Endothelial cell of umbilical vein (primary cell): ENCODE measurements at regions not wholly inside any gene's neighbourhood (a gene's known extent, or its start where the extent isn't known, plus 50 kb on each side); places are given as distances from the start of the nearest gene placed in this dataset.

Source experiments
- BruUV-seq: library from RNA; stranded (reverse); fragments of 400-500 nt; replicated peaks from 2 replicates; lab custom pipeline; 2021; lab: Mats Ljungman, UMichigan
- CTCF ChIA-PET: fragments of 300-600, 350-600 bp; sonication (Branson Sonifier 250); formaldehyde crosslinking; loops from one replicate; lab custom pipeline; 2021; ENCODE audit warnings: antibody characterized with exemption, inconsistent platforms; lab: Charles Lee
- POLR2A ChIA-PET: fragments of 300-600, 350-600 bp; sonication (Branson Sonifier 250); formaldehyde crosslinking; loops from one replicate; lab custom pipeline; 2021; ENCODE audit warnings: antibody characterized with exemption, inconsistent platforms; lab: Charles Lee
- DNase-seq: peaks from one replicate; pipeline ENCODE4 v3.0.0-alpha.2; 2011; ENCODE audit warnings: low read depth, low spot score
- FAIRE-seq: peaks from 2 replicates; lab custom pipeline; 2011; peaks lifted over from hg19 to GRCh38; lab: Jason Lieb, UNC
- H2AFZ ChIP-seq: 2 replicates; pipeline ENCODE4 v1.6.0; 2012; ENCODE audit warnings: low read depth, low read length, control low read depth, inconsistent platforms
- H3K27ac ChIP-seq: 2 replicates; pipeline ENCODE4 v1.5.1; 2011; ENCODE audit warnings: low read depth, mild to moderate bottlenecking, control low read depth, low read length, moderate library complexity; ENCODE audit not compliant: insufficient read depth
- H3K27me3 ChIP-seq, 2 experiments: 2 replicates each; pipeline versions ENCODE4 v1.6.0 to v1.6.1; 2011; ENCODE audit warnings: low read length in 2 of 2, mixed read lengths in 1 of 2; ENCODE audit not compliant: control insufficient read depth in 2 of 2, insufficient read depth in 2 of 2
- H3K36me3 ChIP-seq, 2 experiments: 2 replicates in 1 of 2; 3 replicates in 1 of 2; pipeline ENCODE4 v1.5.1; 2011; ENCODE audit warnings: low read length in 2 of 2, mild to moderate bottlenecking in 1 of 2, moderate library complexity in 1 of 2; ENCODE audit not compliant: control insufficient read depth in 2 of 2, insufficient read depth in 2 of 2; ENCODE audit errors: extremely low read depth in 1 of 2
- H3K4me1 ChIP-seq: 3 replicates; pipeline ENCODE4 v1.5.1; 2011; ENCODE audit warnings: mild to moderate bottlenecking, low read length; ENCODE audit not compliant: control insufficient read depth, insufficient read depth; ENCODE audit errors: extremely low read depth
- H3K4me2 ChIP-seq: 2 replicates; pipeline ENCODE4 v1.6.1; 2011; ENCODE audit warnings: low read length, control low read depth, mixed read lengths; ENCODE audit not compliant: insufficient read depth
- H3K4me3 ChIP-seq, 3 experiments: fragments of 200-600 bp in 1 of 3; sonication (generic), shearing (Covaris generic) in 1 of 3; replicated peaks in 1 of 3; 2 replicates each; pipeline ENCODE4 v1.5.1; 2011 to 2016; ENCODE audit warnings: control low read depth in 3 of 3, low read length in 3 of 3, mild to moderate bottlenecking in 2 of 3, inconsistent platforms in 1 of 3, low read depth in 1 of 3, moderate library complexity in 1 of 3; ENCODE audit not compliant: insufficient read depth in 1 of 3
- H3K79me2 ChIP-seq: 2 replicates; pipeline ENCODE4 v1.6.0; 2012; ENCODE audit warnings: low read length, inconsistent platforms; ENCODE audit not compliant: control insufficient read depth, insufficient read depth
- H3K9ac ChIP-seq: replicated peaks from 2 replicates; pipeline ENCODE3; 2011; ENCODE audit warnings: low read length, control low read depth; ENCODE audit not compliant: insufficient read depth; ENCODE audit errors: extremely low read depth
- H3K9me1 ChIP-seq: replicated peaks from 3 replicates; pipeline ENCODE4 v1.6.0; 2011; ENCODE audit warnings: mild to moderate bottlenecking, low read length; ENCODE audit not compliant: control insufficient read depth, insufficient read depth; ENCODE audit errors: extremely low read depth
- H3K9me3 ChIP-seq: replicated peaks from 2 replicates; pipeline ENCODE4 v1.5.1; 2012; ENCODE audit warnings: low read length, inconsistent platforms; ENCODE audit not compliant: control insufficient read depth, insufficient read depth
- H4K20me1 ChIP-seq: replicated peaks from 2 replicates; pipeline ENCODE3; 2011; ENCODE audit warnings: mild to moderate bottlenecking, low read length; ENCODE audit not compliant: control insufficient read depth, insufficient read depth; ENCODE audit errors: extremely low read depth
- CTCF ChIP-seq, 2 donors: IDR thresholded peaks; 1 replicate in 1 of 2; 2 replicates in 1 of 2; pipeline ENCODE4 v1.5.1; 2011; ENCODE audit warnings: low read length in 2 of 2, mild to moderate bottlenecking in 2 of 2, moderate library complexity in 2 of 2, control low read depth in 1 of 2, inconsistent platforms in 1 of 2, low read depth in 1 of 2; ENCODE audit not compliant: insufficient read depth in 1 of 2; ENCODE audit errors: extremely low read depth in 1 of 2
- EZH2 ChIP-seq: IDR thresholded peaks from 2 replicates; pipeline ENCODE4 v1.6.1; 2012; ENCODE audit warnings: borderline replicate concordance, low read depth, mild to moderate bottlenecking, moderate library complexity, low read length, inconsistent platforms; ENCODE audit not compliant: severe bottlenecking
- FOS ChIP-seq: IDR thresholded peaks from 2 replicates; pipeline ENCODE4 v1.6.1; 2011; ENCODE audit warnings: mild to moderate bottlenecking, low read length, moderate library complexity, borderline replicate concordance; ENCODE audit not compliant: insufficient read depth
- GATA2 ChIP-seq: IDR thresholded peaks from 2 replicates; pipeline ENCODE4 v1.7.0; 2011; ENCODE audit warnings: low read depth, mild to moderate bottlenecking, moderate library complexity, mixed read lengths, low read length; ENCODE audit not compliant: insufficient read length, insufficient read depth
- JUN ChIP-seq: IDR thresholded peaks from 2 replicates; pipeline ENCODE4 v1.6.1; 2011; ENCODE audit warnings: borderline replicate concordance, low read depth; ENCODE audit not compliant: insufficient read length, insufficient read depth
- MAX ChIP-seq: IDR thresholded peaks from 2 replicates; pipeline ENCODE4 v1.6.1; 2011; ENCODE audit not compliant: insufficient read depth, insufficient read length
- MYC ChIP-seq: IDR thresholded peaks from one replicate; pipeline ENCODE4 v1.6.1; 2011; ENCODE audit warnings: mild to moderate bottlenecking, low read depth, low read length
- POLR2A ChIP-seq: IDR thresholded peaks from 2 replicates; pipeline ENCODE4 v1.6.1; 2012; ENCODE audit warnings: low read depth, mild to moderate bottlenecking, control low read depth, low read length
- POLR2AphosphoS5 ChIP-seq: IDR thresholded peaks from 2 replicates; pipeline ENCODE4 v1.6.1; 2012; ENCODE audit warnings: low read depth, mild to moderate bottlenecking, control low read depth, low read length, moderate library complexity; ENCODE audit not compliant: insufficient read depth
- dilution Hi-C: fragments of 300-500 bp; cut with MboI; formaldehyde crosslinking; loops from one replicate; pipeline ENCODE4 v1.15.0; 2019; ENCODE audit warnings: low sequenced_read_pairs; ENCODE audit not compliant: extremely low pct_ligation_motif_present
- intact Hi-C: fragments of 100-400 bp; cut with micrococcal nuclease; formaldehyde crosslinking; loops from one replicate; pipeline ENCODE4 v1.10.0; 2022

- Histone ChIP-seq H3K9me3 (no peaks in the 10 kb centered on the region), H3K4me1 (no peaks in the 10 kb centered on the region), H3K36me3 (no peaks in the 10 kb centered on the region), H3K27ac (no peak overlapping the region), H3K4me3 (no peak overlapping the region), H3K9ac (no peak overlapping the region), H3K4me2 (no peak overlapping the region), H2AFZ (no peak overlapping the region), H3K27me3 (no peaks in the 10 kb centered on the region), H3K9me1 (no peaks in the 10 kb centered on the region), H3K79me2 (no peaks in the 10 kb centered on the region), H4K20me1 (no peaks in the 10 kb centered on the region)
- dilution Hi-C loops: no loop called here
- TF ChIP-seq JUN (no peak), CTCF (IDR thresholded peaks at IDR 0.05; ENCODE audit: extremely low read depth in 1 of 2, insufficient read depth in 1 of 2, low read depth in 1 of 2, low read length in 2 of 2) (no peak), POLR2A (no peak), FOS (no peak), EZH2 (no peak), MYC (no peak), POLR2AphosphoS5 (no peak), MAX (no peak), GATA2 (no peak)
- intact Hi-C loops: no loop called here
- ChIA-PET CTCF (no interaction called here), POLR2A (no interaction called here)
- DNase-seq: no peak
- no peak for FAIRE-seq
- BruUV-seq: no TSS peak
Measured at GRCh38 chr5:62795926-62796325, 217.3 kb downstream of the LRRC70 start.
